Parathyroid adenoma (tissue), 2 donors: ENCODE measurements at regions not wholly inside any gene's neighbourhood (a gene's known extent, or its start where the extent isn't known, plus 50 kb on each side); places are given as distances from the start of the nearest gene placed in this dataset.

Experiments used
- H2AFZ ChIP-seq: fragments of 300-600 bp; sonication (generic); one replicate; pipeline ENCODE4 v1.7.0; 2017; ENCODE audit warnings: antibody characterized with exemption, mild to moderate bottlenecking
- H3K27ac ChIP-seq: fragments of 300-600 bp; sonication (generic); one replicate; pipeline ENCODE4 v1.7.0; 2017
- H3K27me3 ChIP-seq: fragments of 300-600 bp; sonication (generic); one replicate; pipeline ENCODE4 v1.7.0; 2017; ENCODE audit warnings: low read length; ENCODE audit not compliant: control insufficient read depth, insufficient read depth
- H3K36me3 ChIP-seq: fragments of 300-600 bp; sonication (generic); one replicate; pipeline ENCODE4 v1.7.0; 2017; ENCODE audit warnings: low read length; ENCODE audit not compliant: control insufficient read depth, insufficient read depth
- H3K4me1 ChIP-seq: fragments of 300-600 bp; sonication (generic); one replicate; pipeline ENCODE4 v1.7.0; 2017; ENCODE audit warnings: control low read depth
- H3K4me2 ChIP-seq: fragments of 300-600 bp; sonication (generic); one replicate; pipeline ENCODE4 v1.7.0; 2017; ENCODE audit warnings: low read length
- H3K4me3 ChIP-seq: fragments of 300-600 bp; sonication (generic); one replicate; pipeline ENCODE4 v1.7.0; 2017; ENCODE audit warnings: low read depth, low read length
- H3K79me2 ChIP-seq: fragments of 300-600 bp; sonication (generic); one replicate; pipeline ENCODE4 v1.7.0; 2017; ENCODE audit warnings: control low read depth
- H3K9ac ChIP-seq: fragments of 300-600 bp; sonication (generic); one replicate; pipeline ENCODE4 v1.7.0; 2017; ENCODE audit warnings: mild to moderate bottlenecking
- H3K9me3 ChIP-seq: fragments of 300-600 bp; sonication (generic); one replicate; pipeline ENCODE4 v1.7.0; 2017; ENCODE audit warnings: low read length; ENCODE audit not compliant: control insufficient read depth
- TF ChIP-seq, protein P1 (sequence below): fragments of 300-600 bp; sonication (generic); IDR thresholded peaks from one replicate; pipeline ENCODE4 v1.7.0; 2017; ENCODE audit warnings: antibody characterized with exemption, mild to moderate bottlenecking
- donor health status: primary hyperparathyroidism.

DNA sequence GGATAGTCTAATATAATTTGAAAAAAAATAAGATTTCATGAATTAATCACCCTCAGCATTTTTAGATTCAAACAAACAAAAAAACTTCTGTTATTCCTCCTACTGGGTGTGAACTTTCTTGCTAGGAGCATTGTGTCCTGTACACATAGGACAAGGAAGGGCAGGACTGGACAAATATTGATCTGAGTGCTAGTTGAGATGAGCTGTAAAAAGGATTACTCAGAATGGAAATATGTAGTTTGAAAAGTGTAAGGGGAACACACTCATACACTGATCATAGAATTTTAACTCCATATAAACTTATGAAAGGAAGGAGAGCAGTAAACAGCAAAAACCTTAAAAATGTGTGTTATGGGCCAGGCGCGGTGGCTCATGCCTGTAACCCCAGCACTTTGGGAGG lies 156.5 kb upstream of the ZNF648 start:
- Histone ChIP-seq H3K4me2 (no peak overlapping the region), H3K9me3 (no peaks in the 10 kb centered on the region), H3K9ac (no peak overlapping the region), H3K4me3 (no peak overlapping the region), H3K79me2 (no peaks in the 10 kb centered on the region), H3K36me3 (no peaks in the 10 kb centered on the region), H3K4me1 (no peaks in the 10 kb centered on the region), H2AFZ (no peak overlapping the region), H3K27ac (no peak overlapping the region), H3K27me3 (no peaks in the 10 kb centered on the region)
- TF ChIP-seq, protein P1, sequence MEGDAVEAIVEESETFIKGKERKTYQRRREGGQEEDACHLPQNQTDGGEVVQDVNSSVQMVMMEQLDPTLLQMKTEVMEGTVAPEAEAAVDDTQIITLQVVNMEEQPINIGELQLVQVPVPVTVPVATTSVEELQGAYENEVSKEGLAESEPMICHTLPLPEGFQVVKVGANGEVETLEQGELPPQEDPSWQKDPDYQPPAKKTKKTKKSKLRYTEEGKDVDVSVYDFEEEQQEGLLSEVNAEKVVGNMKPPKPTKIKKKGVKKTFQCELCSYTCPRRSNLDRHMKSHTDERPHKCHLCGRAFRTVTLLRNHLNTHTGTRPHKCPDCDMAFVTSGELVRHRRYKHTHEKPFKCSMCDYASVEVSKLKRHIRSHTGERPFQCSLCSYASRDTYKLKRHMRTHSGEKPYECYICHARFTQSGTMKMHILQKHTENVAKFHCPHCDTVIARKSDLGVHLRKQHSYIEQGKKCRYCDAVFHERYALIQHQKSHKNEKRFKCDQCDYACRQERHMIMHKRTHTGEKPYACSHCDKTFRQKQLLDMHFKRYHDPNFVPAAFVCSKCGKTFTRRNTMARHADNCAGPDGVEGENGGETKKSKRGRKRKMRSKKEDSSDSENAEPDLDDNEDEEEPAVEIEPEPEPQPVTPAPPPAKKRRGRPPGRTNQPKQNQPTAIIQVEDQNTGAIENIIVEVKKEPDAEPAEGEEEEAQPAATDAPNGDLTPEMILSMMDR = no peak

DNA sequence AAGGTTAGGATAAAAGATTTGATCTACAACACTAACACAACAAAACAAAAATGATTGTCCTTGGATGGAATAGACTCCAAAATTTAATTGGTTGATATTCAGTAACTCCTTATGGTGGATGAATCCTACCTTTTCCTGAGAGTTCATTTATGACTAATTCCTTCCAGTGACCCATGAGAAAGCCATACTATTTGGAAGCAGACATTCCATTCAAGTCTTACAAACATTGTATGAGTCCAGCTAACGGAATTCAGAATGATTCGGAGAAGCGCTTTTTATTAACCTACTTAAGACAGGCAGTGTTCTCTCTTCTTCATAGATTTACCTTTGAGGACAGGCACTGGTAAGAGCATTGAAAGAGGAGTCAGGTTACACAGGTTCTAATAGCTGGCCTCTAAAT lies 155.6 kb upstream of the ZNF648 start:
- Histone ChIP-seq H3K4me3 (no peak overlapping the region), H3K4me1 (no peaks in the 10 kb centered on the region), H3K4me2 (no peak overlapping the region), H3K36me3 (no peaks in the 10 kb centered on the region), H2AFZ (no peak overlapping the region), H3K79me2 (no peaks in the 10 kb centered on the region), H3K27ac (no peak overlapping the region), H3K27me3 (no peaks in the 10 kb centered on the region), H3K9me3 (no peaks in the 10 kb centered on the region), H3K9ac (no peak overlapping the region)
- TF ChIP-seq, protein P1 = no peak

DNA sequence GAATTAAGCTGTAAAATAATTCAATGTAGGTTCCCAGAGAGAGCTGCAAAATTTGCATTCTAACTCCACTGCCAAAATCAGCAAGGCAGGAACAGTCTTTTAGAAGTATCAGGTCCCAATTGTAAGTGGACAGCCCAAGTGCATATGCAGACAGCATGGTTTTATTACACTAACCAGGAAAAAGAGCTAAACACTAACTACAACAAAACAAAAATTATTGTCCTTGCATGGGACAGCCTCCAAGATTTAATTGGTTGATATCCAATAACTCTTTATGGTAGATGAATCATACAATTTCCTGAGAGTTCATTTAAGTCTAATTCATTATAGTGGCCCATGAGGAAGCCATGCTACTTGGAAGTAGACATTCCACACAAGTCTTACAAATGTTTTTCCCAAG lies 154.3 kb upstream of the ZNF648 start:
- Histone ChIP-seq H3K4me1 (no peaks in the 10 kb centered on the region), H3K4me3 (no peak overlapping the region)
- TF ChIP-seq, protein P1 = no peak

DNA sequence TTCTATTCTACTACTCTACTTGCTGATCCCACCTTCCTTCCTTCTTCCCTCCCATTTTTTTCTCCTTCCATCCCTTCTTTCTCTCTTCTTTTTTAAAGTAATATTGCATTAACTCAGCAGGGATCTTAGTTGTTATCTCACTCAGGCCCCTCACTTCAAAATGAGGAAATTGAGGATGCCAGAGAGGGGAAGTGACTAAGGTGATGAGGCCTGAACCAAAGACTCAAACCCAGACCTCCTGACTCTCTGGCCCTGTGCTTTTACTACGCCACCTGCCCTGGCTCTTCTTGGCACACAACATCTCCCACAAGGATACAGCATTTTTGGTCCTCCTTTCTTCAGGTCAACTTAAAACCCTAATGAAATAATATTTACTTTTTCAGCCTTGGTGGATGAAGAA lies 151.7 kb upstream of the ZNF648 start:
- H3K9me3 ChIP-seq = no peaks in the 10 kb centered on the region
- no peaks in the 10 kb centered on the region for H3K4me1 ChIP-seq
- H3K36me3 ChIP-seq = no peaks in the 10 kb centered on the region

More for the DNA sequence above, 154.3 kb upstream of the ZNF648 start:
- Histone ChIP-seq H3K36me3 (no peaks in the 10 kb centered on the region), H3K79me2 (no peaks in the 10 kb centered on the region), H3K27me3 (no peaks in the 10 kb centered on the region), H3K27ac (no peak overlapping the region), H3K9ac (no peak overlapping the region), H3K4me2 (no peak overlapping the region), H2AFZ (no peak overlapping the region), H3K9me3 (no peaks in the 10 kb centered on the region)

DNA sequence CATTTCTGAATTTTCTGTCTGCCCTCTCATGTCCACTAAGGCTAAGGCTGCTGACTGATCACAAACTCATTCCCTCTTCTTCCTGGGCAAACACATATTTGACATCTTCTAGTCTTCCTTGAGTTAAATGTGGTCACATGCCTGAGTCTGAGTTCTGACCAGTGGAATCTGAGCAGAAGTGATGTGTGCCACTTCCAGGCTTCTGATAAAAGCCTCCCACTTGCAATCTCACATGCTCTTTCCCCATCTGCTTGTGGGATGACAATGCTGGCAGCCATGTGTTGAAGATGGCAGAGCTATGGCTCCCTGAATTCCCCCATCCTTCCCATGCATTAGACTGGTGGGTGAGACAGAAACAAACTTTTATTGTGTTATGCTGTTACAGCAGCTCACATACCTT lies 149.9 kb upstream of the ZNF648 start:
- H3K79me2 ChIP-seq = no peaks in the 10 kb centered on the region
- H3K27ac ChIP-seq = no peak overlapping the region
- no peak overlapping the region for H3K4me2 ChIP-seq
- no peaks in the 10 kb centered on the region for H3K9me3 ChIP-seq
- TF ChIP-seq, protein P1 = no peak
- H3K4me1 ChIP-seq = no peaks in the 10 kb centered on the region
- H3K4me3 ChIP-seq = no peak overlapping the region
- H2AFZ ChIP-seq = no peak overlapping the region
- H3K27me3 ChIP-seq = no peaks in the 10 kb centered on the region
- no peak overlapping the region for H3K9ac ChIP-seq
- no peaks in the 10 kb centered on the region for H3K36me3 ChIP-seq

More for the DNA sequence above, 151.7 kb upstream of the ZNF648 start:
- Histone ChIP-seq H3K9ac (no peak overlapping the region), H3K79me2 (no peaks in the 10 kb centered on the region), H3K4me2 (no peak overlapping the region), H2AFZ (no peak overlapping the region), H3K4me3 (no peak overlapping the region), H3K27me3 (no peaks in the 10 kb centered on the region), H3K27ac (no peak overlapping the region)
- TF ChIP-seq, protein P1 = no peak
